Testis (tissue), 2 donors: ENCODE measurements at regions not wholly inside any gene's neighbourhood (a gene's known extent, or its start where the extent isn't known, plus 50 kb on each side); places are given as distances from the start of the nearest gene placed in this dataset.

Source experiments
- CTCF ChIP-seq, 3 experiments: fragments of 450-650 bp in 2 of 3; fragments of 200-600 bp in 1 of 3; sonication (generic) in 1 of 3; IDR thresholded peaks; one replicate each; pipeline ENCODE4 v1.5.1; 2016 to 2019; ENCODE audit warnings: antibody characterized with exemption in 3 of 3, mild to moderate bottlenecking in 2 of 3, moderate library complexity in 1 of 3
- POLR2A ChIP-seq: fragments of 450-650 bp; IDR thresholded peaks from one replicate; pipeline ENCODE4 v1.6.1; 2017; ENCODE audit warnings: antibody characterized with exemption, mild to moderate bottlenecking, moderate library complexity

GRCh38 chr1:193431265-193431977 lies 245.0 kb upstream of the B3GALT2 start:
- TF ChIP-seq CTCF (IDR thresholded peaks at IDR 0.05), result no peak
- TF ChIP-seq POLR2A, result no peak
